Endothelial cell of hepatic sinusoid (primary cell): ENCODE measurements at regions not wholly inside any gene's neighbourhood (a gene's known extent, or its start where the extent isn't known, plus 50 kb on each side); places are given as distances from the start of the nearest gene placed in this dataset.
"Not testable (repeated sequence)": the region's sequence is repeated elsewhere in the genome, so short reads cannot be mapped to it uniquely, and the experiment has no call there.

Experiments used
- in situ Hi-C: cut with HindIII; loops from 2 replicates; pipeline ENCODE4 v1.10.0; 2017; ENCODE audit warnings: low sequenced_read_pairs

- in situ Hi-C loops: no loop called here
Observed at GRCh38 chr15:69552057-69552815, 99.6 kb downstream of the RPLP1 start.

DNA sequence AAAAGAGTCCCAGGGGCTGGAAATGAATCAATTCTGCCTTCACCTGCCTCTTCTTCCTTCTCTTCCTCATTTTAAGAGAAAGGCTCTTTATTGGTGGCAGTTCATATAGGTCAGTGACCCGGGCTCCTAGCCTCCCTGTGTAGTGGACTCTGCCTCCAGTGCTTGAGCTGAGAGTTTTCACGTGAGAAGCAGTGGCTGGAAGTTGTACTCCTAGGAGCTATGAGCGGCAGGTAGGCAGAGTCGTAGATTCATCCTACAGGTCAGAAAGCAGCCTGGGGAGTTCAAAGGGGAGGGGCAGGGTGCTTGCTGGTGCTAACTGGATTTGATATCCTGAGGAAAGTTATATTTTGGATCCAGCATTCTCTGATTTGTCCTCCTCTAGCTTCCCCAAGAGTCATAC, 101.1 kb downstream of the RPLP1 start:
- in situ Hi-C loops: no loop called here

- in situ Hi-C loops: no loop called here
Observed at GRCh38 chr15:69554279-69554961, 101.8 kb downstream of the RPLP1 start.

DNA sequence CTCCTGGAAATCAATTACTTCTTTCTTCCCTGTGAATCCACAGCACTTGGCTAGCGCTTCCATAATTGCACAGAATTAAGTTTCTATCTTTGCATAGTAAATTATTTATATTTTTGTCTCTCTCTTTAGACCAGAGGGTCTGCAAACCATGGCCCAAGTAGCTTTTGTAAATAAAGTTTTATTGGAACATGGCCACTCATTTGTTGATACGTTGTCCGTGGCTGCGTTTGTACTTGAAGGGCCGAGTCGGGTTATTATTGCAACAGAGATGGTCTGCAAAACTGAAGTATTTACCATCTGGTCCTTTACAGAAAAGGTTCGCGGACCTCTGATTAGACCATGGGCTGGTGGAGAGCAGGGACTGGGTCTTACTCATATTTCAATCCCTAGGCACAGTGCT, 102.5 kb downstream of the RPLP1 start:
- in situ Hi-C loops: no loop called here

GRCh38 chr15:69556344-69556743, 103.7 kb downstream of the RPLP1 start:
- in situ Hi-C loops: no loop called here

DNA sequence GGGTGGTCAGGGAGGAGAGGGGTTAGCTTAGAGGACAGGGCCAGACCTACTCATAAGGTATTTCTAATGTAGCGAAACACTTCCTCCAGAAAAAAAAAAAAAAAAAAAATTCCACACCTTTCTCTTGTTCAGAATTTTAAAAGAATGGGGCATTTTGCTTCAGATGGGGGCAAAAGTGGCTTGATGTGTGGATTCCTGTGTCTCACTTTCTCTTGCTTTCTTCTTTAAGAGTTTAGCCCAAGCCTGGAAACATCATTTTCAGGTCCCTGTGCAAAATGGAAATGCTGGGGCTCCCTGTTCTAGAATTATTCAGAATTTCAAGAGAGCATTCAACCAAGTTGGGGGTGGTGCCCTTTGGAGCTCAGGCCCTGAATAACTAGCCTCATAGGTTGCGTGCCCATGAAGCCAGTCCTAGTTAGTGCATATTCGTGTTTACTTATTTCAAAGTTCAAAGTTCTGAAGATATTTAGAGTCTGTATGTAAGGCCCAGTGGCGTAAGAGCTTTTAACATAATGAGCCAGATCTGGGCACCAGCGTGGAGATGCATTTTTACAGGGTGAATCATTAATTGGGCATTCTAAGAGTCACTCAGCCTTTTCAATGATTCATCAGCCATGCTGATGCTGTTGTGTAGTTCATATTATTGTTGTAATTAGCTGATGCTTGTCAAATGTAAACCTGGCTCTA, 104.5 kb downstream of the RPLP1 start:
- in situ Hi-C loops: no loop called here

- in situ Hi-C loops: no loop called here
Observed at GRCh38 chr15:69557707-69558409, 105.2 kb downstream of the RPLP1 start.

DNA sequence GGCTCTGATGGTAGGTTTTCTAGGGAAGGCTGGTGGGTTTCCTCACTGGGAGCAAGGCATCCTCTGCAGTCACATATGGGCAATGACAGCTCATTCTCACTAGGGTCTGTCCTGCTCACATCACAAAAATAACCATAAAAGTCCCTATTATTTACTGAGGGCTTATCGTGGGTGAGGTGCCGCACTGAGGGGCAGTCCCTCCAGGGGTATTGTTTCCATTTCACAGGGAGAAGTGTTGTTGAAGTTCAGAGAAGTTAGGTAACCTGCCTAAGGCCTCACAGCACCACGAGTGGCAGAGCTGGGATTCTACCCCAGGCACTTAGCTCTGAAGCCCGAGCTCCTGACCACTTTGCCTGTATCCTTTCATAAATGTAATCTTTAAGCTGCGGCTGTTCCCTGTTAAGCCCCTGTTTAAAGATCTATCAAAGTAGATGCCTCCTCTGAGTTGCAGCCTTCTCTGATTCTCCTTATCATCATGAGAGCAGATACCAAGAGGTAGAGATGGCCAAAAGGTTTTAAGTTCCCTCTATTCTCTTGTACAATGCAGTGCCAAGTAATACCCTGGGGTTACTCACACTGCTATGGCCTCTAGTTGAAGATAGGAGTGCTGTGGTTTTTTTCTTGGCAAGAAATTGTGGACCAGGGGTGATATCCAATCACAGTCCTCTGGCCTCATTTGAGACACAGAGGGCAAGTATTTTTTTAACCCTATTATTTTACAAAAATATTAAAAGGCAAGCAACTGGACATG, 107.0 kb downstream of the RPLP1 start:
- in situ Hi-C loops: no loop called here

- in situ Hi-C loops: no loop called here
Observed at GRCh38 chr15:69561071-69561784, 108.6 kb downstream of the RPLP1 start.

DNA sequence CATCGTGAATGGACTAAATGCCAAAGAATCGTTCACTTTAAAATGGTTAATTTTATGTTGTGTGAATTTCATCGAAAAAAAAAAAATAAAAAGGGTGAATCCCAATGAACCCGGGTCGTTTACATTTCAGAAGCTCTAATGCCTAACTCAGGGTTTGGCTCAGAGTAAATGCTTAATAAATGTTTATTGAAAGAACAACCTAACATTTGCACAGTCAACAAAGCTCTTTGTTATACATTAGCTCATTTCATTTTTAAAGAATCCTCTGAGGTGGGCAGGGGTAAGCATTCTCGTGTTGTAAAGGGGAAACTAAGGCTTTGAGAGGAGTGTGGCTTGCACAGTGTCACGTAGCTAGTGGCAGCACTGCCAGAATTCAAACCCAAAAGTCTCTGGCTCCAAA, 109.5 kb downstream of the RPLP1 start:
- in situ Hi-C loops: no loop called here

DNA sequence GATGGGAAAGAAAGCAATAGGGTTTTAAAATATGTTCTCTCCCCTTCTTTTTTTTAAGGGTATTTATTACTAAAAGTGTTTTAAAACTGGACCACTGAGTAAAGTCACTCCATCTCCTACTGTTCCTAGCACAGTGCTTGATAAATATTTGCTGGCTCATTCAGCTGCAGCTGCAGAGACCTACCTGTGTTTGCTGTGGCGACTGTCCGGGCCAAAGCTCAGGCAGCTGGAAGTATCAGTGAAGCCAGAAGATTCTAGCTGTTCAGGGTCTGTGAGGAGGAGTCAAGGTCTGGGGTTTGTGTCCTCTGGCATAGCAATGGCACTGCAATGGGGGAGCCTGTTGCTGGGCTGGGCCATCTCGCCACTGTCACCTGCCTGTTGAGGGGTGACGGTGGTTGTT, 109.9 kb downstream of the RPLP1 start:
- in situ Hi-C loops: no loop called here

DNA sequence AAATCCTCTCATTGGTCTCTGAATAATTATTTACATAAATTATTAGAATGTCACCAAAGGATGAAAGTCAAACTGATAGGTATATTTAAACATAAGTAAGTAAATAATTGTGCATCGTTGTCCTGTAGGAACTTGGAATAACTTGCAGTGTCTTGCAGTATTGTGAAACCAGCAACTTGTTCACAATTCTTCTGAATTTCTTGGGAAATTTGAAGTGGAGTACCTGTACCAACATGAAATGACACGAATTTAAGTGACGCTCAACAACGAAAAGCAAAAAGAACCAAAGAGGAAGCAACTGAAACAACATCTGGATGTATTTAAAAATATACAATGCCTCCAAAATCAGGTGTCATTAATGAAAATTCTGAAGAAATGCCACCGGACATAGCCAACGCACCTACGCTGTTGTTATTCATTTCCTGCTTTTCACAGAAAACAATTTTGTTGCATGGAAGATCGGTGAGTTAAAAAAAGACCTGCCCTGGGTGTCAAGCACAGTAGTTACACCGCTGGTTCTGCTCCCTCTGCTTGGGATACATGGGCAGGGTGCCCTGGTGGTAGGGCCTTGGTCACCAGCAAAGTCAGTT, 112.5 kb downstream of the RPLP1 start:
- in situ Hi-C loops: no loop called here

DNA sequence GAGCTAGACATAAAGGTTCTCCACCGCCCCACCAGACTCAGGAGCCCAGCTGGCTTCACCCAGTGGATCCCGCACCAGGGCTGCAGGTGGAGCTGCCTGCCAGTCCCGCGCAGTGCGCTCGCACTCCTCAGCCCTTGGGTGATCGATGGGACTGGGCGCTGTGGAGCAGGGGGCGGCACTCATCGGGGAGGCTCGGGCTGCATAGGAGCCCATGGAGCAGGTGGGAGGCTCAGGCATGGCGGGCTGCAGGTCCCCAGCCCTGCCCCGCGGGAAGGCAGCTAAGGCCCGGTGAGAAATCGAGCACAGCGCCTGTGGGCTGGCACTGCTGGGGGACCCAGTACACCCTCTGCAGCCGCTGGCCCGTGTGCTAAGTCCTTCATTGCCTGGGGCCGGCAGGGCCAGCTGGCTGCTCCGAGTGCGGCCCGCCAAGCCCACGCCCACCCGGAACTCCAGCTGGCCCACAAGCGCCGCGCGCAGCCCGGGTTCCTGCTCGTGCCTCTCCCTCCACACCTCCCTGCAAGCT, 114.7 kb downstream of the RPLP1 start:
- in situ Hi-C loops: not testable (repeated sequence)

DNA sequence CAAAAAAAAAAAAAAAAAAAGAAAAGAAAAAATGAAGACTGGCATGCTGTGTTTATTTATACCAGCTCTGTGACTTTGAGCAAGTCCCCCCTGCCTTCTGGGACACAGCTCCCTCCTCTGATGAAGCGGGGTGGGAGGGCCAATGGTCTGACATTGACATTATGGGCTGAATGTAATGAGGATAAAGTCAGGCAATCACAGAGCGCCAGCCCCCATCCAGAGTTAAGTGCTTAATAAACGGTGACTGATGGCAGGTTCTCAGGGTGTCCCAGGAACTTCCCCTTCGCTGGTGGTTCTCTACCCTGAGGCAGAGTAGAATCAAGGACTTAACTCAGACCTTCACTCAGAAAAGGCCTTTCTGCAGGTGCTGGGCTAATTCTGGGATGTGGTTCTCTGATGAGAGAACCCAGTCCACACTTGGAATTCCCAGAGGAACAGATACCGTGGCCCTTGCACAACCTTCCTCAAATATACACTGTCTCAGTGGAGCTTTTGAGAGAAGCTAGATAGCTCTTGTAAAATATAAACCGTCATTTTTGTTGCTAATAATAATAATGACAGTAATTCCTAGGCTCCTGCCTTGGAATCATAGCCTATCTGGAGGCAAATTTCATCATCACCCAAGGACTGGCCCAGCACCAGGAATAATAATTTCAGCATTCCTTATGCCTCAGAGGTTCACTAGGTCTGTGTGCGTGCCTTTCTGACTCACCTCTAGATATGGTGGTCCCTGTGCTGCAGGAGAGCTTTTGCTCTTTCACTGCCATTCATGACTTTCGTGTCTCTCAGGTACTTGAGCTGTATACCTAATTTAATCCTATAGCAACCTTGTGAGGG, 115.8 kb downstream of the RPLP1 start:
- in situ Hi-C loops: no loop called here

GRCh38 chr15:69570454-69570853, 117.8 kb downstream of the RPLP1 start:
- in situ Hi-C loops: no loop called here

- in situ Hi-C loops: no loop called here
Observed at GRCh38 chr15:69570997-69571396, 118.4 kb downstream of the RPLP1 start.

DNA sequence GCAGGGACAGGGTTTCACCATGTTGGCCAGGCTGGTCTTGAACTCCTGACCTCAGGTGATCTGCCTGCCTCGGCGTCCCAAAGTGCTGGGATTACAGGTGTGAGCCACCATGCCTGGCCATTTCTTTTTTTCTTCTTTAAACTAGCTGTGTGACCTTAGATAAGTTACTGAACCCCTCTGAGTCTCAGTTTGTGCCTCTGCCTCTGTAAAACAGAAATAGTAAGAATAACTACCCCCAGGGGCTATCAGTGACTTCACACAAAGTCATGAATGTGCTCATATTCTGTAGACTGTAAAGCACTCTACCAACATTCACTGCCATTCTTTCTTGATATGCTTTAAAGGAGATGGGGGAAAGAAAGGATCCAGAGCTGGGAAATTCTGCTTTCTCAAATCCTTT, 120.7 kb downstream of the RPLP1 start:
- in situ Hi-C loops: not testable (repeated sequence)

GRCh38 chr15:69573815-69574475, 121.3 kb downstream of the RPLP1 start:
- in situ Hi-C loops: no loop called here
